HCT116 (cell line): ENCODE measurements at regions not wholly inside any gene's neighbourhood (a gene's known extent, or its start where the extent isn't known, plus 50 kb on each side); places are given as distances from the start of the nearest gene placed in this dataset.

ENCODE experiments used
- ATAC-seq: fragments of 200-7000 bp; cut with Tn5 transposase; 2 replicates; pipeline ENCODE4 v1.9.1; 2020; ENCODE audit warnings: mild to moderate bottlenecking, moderate library complexity
- BruUV-seq: library from RNA; stranded (reverse); fragments of 400-500 nt; replicated peaks from 2 replicates; lab custom pipeline; 2021; lab: Mats Ljungman, UMichigan
- CTCF ChIA-PET: fragments of 300-600 bp; sonication (Branson Sonifier 250); formaldehyde crosslinking; loops from one replicate; lab custom pipeline; 2021; ENCODE audit warnings: antibody characterized with exemption; lab: Charles Lee
- POLR2A ChIA-PET: fragments of 300-600, 350-600 bp; sonication (Branson Sonifier 250); formaldehyde crosslinking; loops from one replicate; lab custom pipeline; 2021; ENCODE audit warnings: antibody characterized with exemption; lab: Charles Lee
- RAD21 ChIA-PET, 2 experiments: fragments of 300-600 bp; sonication (Branson Sonifier 250); formaldehyde crosslinking; loops; one replicate each; lab custom pipeline; 2023; ENCODE audit warnings: low total read pairs in 2 of 2; ENCODE audit not compliant: uncharacterized antibody in 2 of 2, unreplicated experiment in 2 of 2, low non-redundant PET in 1 of 2; lab: Charles Lee
- DNase-seq: peaks from one replicate; pipeline ENCODE4 v3.0.0-alpha.2; 2010; ENCODE audit warnings: low read depth, low spot score
- H2AFZ ChIP-seq: fragments of 200-600 bp; shearing (Covaris generic), sonication (generic); 2 replicates; pipeline ENCODE4 v1.6.1; 2017; ENCODE audit warnings: low read depth, mixed run types, mixed read lengths, antibody characterized with exemption, low read length; ENCODE audit not compliant: poor library complexity, severe bottlenecking
- H3K27ac ChIP-seq: 2 replicates; pipeline ENCODE4 v1.5.1; 2012; ENCODE audit warnings: low read depth, low read length
- H3K27me3 ChIP-seq: fragments of 200-600 bp; sonication (generic); 2 replicates; pipeline ENCODE4 v1.6.1; 2016; ENCODE audit warnings: mixed run types, low read length, mixed read lengths; ENCODE audit not compliant: insufficient read depth
- H3K36me3 ChIP-seq, 2 experiments: fragments of 200-500 bp in 1 of 2; fragments of 200-600 bp in 1 of 2; sonication (Bioruptor generic) in 1 of 2; sonication (generic) in 1 of 2; 2 replicates each; pipeline versions ENCODE4 v1.5.1 to v1.6.1; 2014 to 2016; ENCODE audit warnings: low read length in 2 of 2, inconsistent platforms in 1 of 2, mixed read lengths in 1 of 2, mixed run types in 1 of 2; ENCODE audit not compliant: insufficient read depth in 2 of 2, control insufficient read depth in 1 of 2
- H3K4me1 ChIP-seq, 2 experiments: fragments of 200-600 bp in 1 of 2; sonication (generic) in 1 of 2; 2 replicates each; pipeline versions ENCODE4 v1.5.1 to v1.6.1; 2012 to 2017; ENCODE audit warnings: low read length in 2 of 2, inconsistent platforms in 1 of 2, mild to moderate bottlenecking in 1 of 2, mixed read lengths in 1 of 2, mixed run types in 1 of 2, moderate library complexity in 1 of 2; ENCODE audit not compliant: insufficient read depth in 2 of 2, control insufficient read depth in 1 of 2
- H3K4me2 ChIP-seq: fragments of 200-600 bp; sonication (generic); 2 replicates; pipeline ENCODE4 v1.6.1; 2017; ENCODE audit warnings: mixed run types, low read length, mixed read lengths
- H3K4me3 ChIP-seq, 2 experiments: fragments of 200-600 bp in 1 of 2; sonication (generic) in 1 of 2; replicated peaks in 1 of 2; 2 replicates each; pipeline ENCODE4 v1.5.1; 2011 to 2016; ENCODE audit warnings: low read length in 2 of 2, control low read depth in 1 of 2, low read depth in 1 of 2, mild to moderate bottlenecking in 1 of 2, mixed read lengths in 1 of 2, mixed run types in 1 of 2
- H3K79me2 ChIP-seq: fragments of 200-600 bp; sonication (generic); 2 replicates; pipeline ENCODE4 v1.6.1; 2017; ENCODE audit warnings: mild to moderate bottlenecking, mixed run types, low read length, moderate library complexity, mixed read lengths; ENCODE audit not compliant: insufficient read depth
- H3K9ac ChIP-seq: fragments of 200-600 bp; sonication (generic); 2 replicates; pipeline ENCODE4 v1.6.1; 2016; ENCODE audit warnings: low read length, mixed read lengths
- H3K9me2 ChIP-seq: fragments of 200-600 bp; sonication (generic), shearing (Covaris generic); 2 replicates; pipeline ENCODE4 v1.6.1; 2017; ENCODE audit warnings: mixed run types, mild to moderate bottlenecking, moderate library complexity; ENCODE audit not compliant: insufficient read depth
- H3K9me3 ChIP-seq, 2 experiments: fragments of 200-500 bp in 1 of 2; fragments of 200-600 bp in 1 of 2; sonication (Bioruptor generic) in 1 of 2; sonication (generic) in 1 of 2; 2 replicates each; pipeline ENCODE4 v1.6.1; 2014 to 2017; ENCODE audit warnings: low read length in 2 of 2, mixed read lengths in 2 of 2, inconsistent platforms in 1 of 2, low read depth in 1 of 2, mild to moderate bottlenecking in 1 of 2, mixed run types in 1 of 2, moderate library complexity in 1 of 2; ENCODE audit not compliant: control insufficient read depth in 1 of 2, insufficient read depth in 1 of 2
- H4K20me1 ChIP-seq: fragments of 200-600 bp; sonication (generic), shearing (Covaris generic); 2 replicates; pipeline ENCODE4 v1.6.1; 2017; ENCODE audit warnings: mixed run types, mild to moderate bottlenecking, moderate library complexity; ENCODE audit not compliant: insufficient read depth
- CBX3 ChIP-seq: IDR thresholded peaks from 2 replicates; pipeline ENCODE4 v1.6.1; 2012; ENCODE audit warnings: low read depth
- CEBPB ChIP-seq: IDR thresholded peaks from 2 replicates; pipeline ENCODE4 v1.6.1; 2012; ENCODE audit warnings: low read depth
- EGR1 ChIP-seq: IDR thresholded peaks from 2 replicates; pipeline ENCODE4 v1.6.1; 2012; ENCODE audit warnings: low read depth
- ELF1 ChIP-seq: IDR thresholded peaks from 2 replicates; pipeline ENCODE4 v1.6.1; 2012; ENCODE audit warnings: low read depth, borderline replicate concordance
- EZH2 ChIP-seq: fragments of 200-600 bp; sonication (generic); IDR thresholded peaks from 2 replicates; pipeline ENCODE4 v1.6.1; 2017; ENCODE audit warnings: antibody characterized with exemption, mixed run types
- EZH2phosphoT487 ChIP-seq: fragments of 200-600 bp; IDR thresholded peaks from 2 replicates; pipeline ENCODE4 v1.6.1; 2018; ENCODE audit warnings: antibody characterized with exemption, borderline replicate concordance
- JUND ChIP-seq: IDR thresholded peaks from 2 replicates; pipeline ENCODE4 v1.6.1; 2012
- POLR2A ChIP-seq: IDR thresholded peaks from 2 replicates; pipeline ENCODE4 v1.7.0; 2011; ENCODE audit warnings: borderline replicate concordance; ENCODE audit not compliant: insufficient read depth, insufficient read length; ENCODE audit errors: extremely low read depth
- POLR2AphosphoS5 ChIP-seq: IDR thresholded peaks from 2 replicates; pipeline ENCODE4 v1.6.1; 2011; ENCODE audit warnings: mild to moderate bottlenecking, low read depth, low read length, moderate library complexity
- RAD21 ChIP-seq: IDR thresholded peaks from 2 replicates; pipeline ENCODE4 v1.6.1; 2012; ENCODE audit warnings: low read depth, mild to moderate bottlenecking
- SP1 ChIP-seq: IDR thresholded peaks from 2 replicates; pipeline ENCODE4 v1.6.1; 2012; ENCODE audit warnings: low read depth
- SRF ChIP-seq: IDR thresholded peaks from 2 replicates; pipeline ENCODE4 v1.6.1; 2012; ENCODE audit warnings: low read depth
- TCF7L2 ChIP-seq: IDR thresholded peaks from 2 replicates; pipeline ENCODE4 v1.7.0; 2011; ENCODE audit warnings: borderline replicate concordance, inconsistent platforms; ENCODE audit not compliant: insufficient read depth, insufficient read length; ENCODE audit errors: extremely low read depth
- YY1 ChIP-seq: IDR thresholded peaks from 2 replicates; pipeline ENCODE4 v1.6.1; 2011; ENCODE audit warnings: low read length, low read depth, moderate library complexity, mild to moderate bottlenecking; ENCODE audit not compliant: insufficient replicate concordance; ENCODE audit errors: extremely low read depth
- ZFX ChIP-seq: fragments of 450-650 bp; IDR thresholded peaks from 2 replicates; pipeline ENCODE4 v1.6.1; 2017
- ZNF274 ChIP-seq: fragments of 200-500 bp; sonication (Bioruptor generic); IDR thresholded peaks from 2 replicates; pipeline ENCODE4 v1.6.1; 2014; ENCODE audit warnings: mild to moderate bottlenecking, low read depth, low read length, inconsistent platforms
- intact Hi-C: fragments of 100-400 bp; cut with micrococcal nuclease; formaldehyde crosslinking; loops from 2 replicates; pipeline ENCODE4 v1.10.0; 2022
- TF ChIP-seq, protein P1 (sequence below), 3 experiments: fragments of 200-600 bp in 1 of 3; sonication (generic) in 1 of 3; IDR thresholded peaks in 2 of 3; conservative IDR thresholded peaks in 1 of 3; 2 replicates each; pipeline ENCODE4 v1.5.1; 2012 to 2017; ENCODE audit warnings: low read depth in 2 of 3, low read length in 2 of 3, antibody characterized with exemption in 1 of 3, borderline replicate concordance in 1 of 3, control low read depth in 1 of 3, mild to moderate bottlenecking in 1 of 3, mixed read lengths in 1 of 3, mixed run types in 1 of 3, moderate library complexity in 1 of 3; ENCODE audit not compliant: insufficient read depth in 1 of 3
- TF ChIP-seq, protein P2 (sequence below): IDR thresholded peaks from 2 replicates; pipeline ENCODE4 v1.6.1; 2011; ENCODE audit warnings: mild to moderate bottlenecking, low read length, moderate library complexity; ENCODE audit not compliant: insufficient replicate concordance; ENCODE audit errors: extremely low read depth

DNA sequence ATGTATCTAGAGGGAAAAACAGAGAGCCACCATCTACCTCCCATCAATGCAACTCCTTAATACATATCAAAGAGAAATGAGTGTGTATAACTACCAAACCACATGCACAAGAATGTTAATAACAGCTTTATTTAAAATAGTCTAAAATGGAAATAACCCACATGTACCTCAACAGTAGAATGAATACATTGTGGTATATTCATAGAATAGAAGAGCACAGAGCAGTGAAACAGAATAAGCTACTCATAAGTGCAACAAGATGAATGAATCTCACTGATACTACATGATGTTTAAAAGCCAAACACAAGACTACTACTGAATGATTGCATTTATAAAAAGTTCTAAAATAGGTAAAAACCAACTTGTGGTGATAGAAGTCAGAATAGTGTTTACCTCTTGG lies 232.5 kb downstream of the BTG1 start:
- ATAC-seq, result no peak
- no peaks in the 10 kb centered on the region for H3K27me3 ChIP-seq
- CTCF ChIA-PET, result no interaction called here
- intact Hi-C loops, result no loop called here
- TF ChIP-seq CEBPB (no peak), SRF (no peak), YY1 (no peak), EZH2 (no peak), JUND (no peak), POLR2AphosphoS5 (no peak), TCF7L2 (no peak), CBX3 (no peak), ZNF274 (no peak), POLR2A (no peak), ZFX (no peak), EZH2phosphoT487 (no peak), ELF1 (no peak), EGR1 (no peak), RAD21 (no peak), SP1 (no peak)
- TF ChIP-seq, protein P1, sequence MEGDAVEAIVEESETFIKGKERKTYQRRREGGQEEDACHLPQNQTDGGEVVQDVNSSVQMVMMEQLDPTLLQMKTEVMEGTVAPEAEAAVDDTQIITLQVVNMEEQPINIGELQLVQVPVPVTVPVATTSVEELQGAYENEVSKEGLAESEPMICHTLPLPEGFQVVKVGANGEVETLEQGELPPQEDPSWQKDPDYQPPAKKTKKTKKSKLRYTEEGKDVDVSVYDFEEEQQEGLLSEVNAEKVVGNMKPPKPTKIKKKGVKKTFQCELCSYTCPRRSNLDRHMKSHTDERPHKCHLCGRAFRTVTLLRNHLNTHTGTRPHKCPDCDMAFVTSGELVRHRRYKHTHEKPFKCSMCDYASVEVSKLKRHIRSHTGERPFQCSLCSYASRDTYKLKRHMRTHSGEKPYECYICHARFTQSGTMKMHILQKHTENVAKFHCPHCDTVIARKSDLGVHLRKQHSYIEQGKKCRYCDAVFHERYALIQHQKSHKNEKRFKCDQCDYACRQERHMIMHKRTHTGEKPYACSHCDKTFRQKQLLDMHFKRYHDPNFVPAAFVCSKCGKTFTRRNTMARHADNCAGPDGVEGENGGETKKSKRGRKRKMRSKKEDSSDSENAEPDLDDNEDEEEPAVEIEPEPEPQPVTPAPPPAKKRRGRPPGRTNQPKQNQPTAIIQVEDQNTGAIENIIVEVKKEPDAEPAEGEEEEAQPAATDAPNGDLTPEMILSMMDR (IDR thresholded peaks at IDR 0.05 in 2 of 3, conservative IDR thresholded peaks at IDR 0.05 in 1 of 3; ENCODE audit: borderline replicate concordance in 1 of 3, insufficient read depth in 1 of 3, low read depth in 2 of 3, low read length in 2 of 3), result no peak
- TF ChIP-seq, protein P2, sequence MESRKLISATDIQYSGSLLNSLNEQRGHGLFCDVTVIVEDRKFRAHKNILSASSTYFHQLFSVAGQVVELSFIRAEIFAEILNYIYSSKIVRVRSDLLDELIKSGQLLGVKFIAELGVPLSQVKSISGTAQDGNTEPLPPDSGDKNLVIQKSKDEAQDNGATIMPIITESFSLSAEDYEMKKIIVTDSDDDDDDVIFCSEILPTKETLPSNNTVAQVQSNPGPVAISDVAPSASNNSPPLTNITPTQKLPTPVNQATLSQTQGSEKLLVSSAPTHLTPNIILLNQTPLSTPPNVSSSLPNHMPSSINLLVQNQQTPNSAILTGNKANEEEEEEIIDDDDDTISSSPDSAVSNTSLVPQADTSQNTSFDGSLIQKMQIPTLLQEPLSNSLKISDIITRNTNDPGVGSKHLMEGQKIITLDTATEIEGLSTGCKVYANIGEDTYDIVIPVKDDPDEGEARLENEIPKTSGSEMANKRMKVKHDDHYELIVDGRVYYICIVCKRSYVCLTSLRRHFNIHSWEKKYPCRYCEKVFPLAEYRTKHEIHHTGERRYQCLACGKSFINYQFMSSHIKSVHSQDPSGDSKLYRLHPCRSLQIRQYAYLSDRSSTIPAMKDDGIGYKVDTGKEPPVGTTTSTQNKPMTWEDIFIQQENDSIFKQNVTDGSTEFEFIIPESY, result no peak
- no TSS peak for BruUV-seq
- no peaks in the 10 kb centered on the region for H3K9me3 ChIP-seq
- POLR2A ChIA-PET, result no interaction called here
- no peaks in the 10 kb centered on the region for H4K20me1 ChIP-seq
- H2AFZ ChIP-seq, result no peak overlapping the region
- no peak overlapping the region for H3K9ac ChIP-seq
- RAD21 ChIA-PET, result no interaction called here
- H3K36me3 ChIP-seq, result no peaks in the 10 kb centered on the region
- no peak overlapping the region for H3K4me2 ChIP-seq
- no peaks in the 10 kb centered on the region for H3K9me2 ChIP-seq
- no peaks in the 10 kb centered on the region for H3K79me2 ChIP-seq
- DNase-seq, result no peak
- H3K4me1 ChIP-seq, result no peaks in the 10 kb centered on the region
- H3K27ac ChIP-seq, result no peak overlapping the region
- no peak overlapping the region for H3K4me3 ChIP-seq
